ENCODE measurements at regions not wholly inside any gene's neighbourhood (a gene's known extent, or its start where the extent isn't known, plus 50 kb on each side); places are given as distances from the start of the nearest gene placed in this dataset.

DNA sequence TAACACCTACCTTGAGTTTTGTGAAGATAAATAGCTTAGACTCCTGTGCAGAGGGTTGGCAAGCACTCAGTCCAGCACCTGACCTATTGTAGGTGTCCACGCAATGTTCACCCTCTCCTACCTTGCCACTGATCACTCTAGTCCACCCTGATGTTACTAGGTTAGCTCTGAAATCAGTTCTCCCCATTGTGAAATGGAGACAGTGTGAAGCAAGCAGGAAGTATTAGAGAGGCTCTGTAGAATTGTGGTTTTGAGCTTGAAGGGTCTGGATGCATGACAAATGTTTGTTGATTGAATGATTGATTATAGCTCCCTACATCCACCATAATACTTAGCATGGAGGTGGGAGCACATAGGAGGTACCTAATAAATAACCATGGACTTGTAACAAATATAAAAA, 199.7 kb downstream of the RPLP1 start:
- TF ChIP-seq, protein P1, sequence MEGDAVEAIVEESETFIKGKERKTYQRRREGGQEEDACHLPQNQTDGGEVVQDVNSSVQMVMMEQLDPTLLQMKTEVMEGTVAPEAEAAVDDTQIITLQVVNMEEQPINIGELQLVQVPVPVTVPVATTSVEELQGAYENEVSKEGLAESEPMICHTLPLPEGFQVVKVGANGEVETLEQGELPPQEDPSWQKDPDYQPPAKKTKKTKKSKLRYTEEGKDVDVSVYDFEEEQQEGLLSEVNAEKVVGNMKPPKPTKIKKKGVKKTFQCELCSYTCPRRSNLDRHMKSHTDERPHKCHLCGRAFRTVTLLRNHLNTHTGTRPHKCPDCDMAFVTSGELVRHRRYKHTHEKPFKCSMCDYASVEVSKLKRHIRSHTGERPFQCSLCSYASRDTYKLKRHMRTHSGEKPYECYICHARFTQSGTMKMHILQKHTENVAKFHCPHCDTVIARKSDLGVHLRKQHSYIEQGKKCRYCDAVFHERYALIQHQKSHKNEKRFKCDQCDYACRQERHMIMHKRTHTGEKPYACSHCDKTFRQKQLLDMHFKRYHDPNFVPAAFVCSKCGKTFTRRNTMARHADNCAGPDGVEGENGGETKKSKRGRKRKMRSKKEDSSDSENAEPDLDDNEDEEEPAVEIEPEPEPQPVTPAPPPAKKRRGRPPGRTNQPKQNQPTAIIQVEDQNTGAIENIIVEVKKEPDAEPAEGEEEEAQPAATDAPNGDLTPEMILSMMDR (IDR thresholded peaks at IDR 0.05; ENCODE audit: insufficient read depth, low read length, missing control alignments) = no peak
- no peak for DNase-seq (ENCODE audit: low read depth, low spot score)
- ChIA-PET POLR2A (no interaction called here), CTCF (no interaction called here)
- no peak overlapping the region for H3K4me3 ChIP-seq (ENCODE audit: low read depth, low read length)

DNA sequence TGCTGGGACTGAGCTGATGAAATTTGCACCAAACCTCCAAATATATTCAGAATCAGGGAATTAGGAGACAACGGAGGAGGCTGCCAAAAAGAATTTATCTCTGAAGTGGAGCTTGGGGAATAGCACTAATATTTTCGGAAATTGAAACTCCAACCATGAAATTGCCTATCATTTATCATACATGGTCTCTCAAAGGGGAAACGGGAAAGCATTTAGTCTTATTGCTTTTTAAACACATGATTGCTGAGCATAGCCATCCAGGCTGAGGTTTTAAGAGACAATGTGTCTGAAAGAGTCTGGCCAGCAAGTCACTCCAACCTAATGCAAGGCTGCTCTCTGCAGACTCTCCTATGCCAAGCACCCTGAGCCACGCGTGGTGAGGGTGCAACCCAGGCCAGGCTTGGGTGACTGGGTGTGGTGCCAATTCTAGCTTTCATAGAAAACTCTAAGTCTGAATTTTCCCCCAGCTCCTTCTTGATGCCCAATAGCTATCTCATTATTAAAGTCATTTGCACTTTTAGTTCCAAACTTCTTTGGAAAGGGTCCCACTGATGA, 200.2 kb downstream of the RPLP1 start:
- DNase-seq (ENCODE audit: low read depth, low spot score) = no peak
- CTCF ChIA-PET = no interaction called here
- POLR2A ChIA-PET = no interaction called here
- TF ChIP-seq, protein P1 (IDR thresholded peaks at IDR 0.05; ENCODE audit: insufficient read depth, low read length, missing control alignments) = no peak
- no peak overlapping the region for H3K4me3 ChIP-seq (ENCODE audit: low read depth, low read length)

DNA sequence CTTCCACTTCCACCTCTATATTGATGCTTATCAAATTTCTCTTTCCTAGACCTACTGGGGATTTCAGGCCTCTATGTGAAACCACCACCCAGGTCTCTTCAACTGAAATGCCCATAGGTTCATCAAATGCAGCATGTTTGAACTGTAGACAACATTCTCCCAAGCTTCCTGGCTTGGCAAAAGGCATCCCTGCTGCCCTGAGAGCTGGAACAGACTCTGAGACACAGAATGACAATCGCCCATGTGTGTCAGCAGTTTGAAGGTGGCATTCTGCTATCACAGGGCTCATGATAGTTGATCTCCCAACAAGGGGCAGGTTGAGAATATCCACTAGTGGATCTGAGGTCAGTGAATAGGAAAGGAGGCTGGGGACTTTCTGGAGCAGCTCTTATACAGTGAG, 200.7 kb downstream of the RPLP1 start:
- TF ChIP-seq, protein P1 (IDR thresholded peaks at IDR 0.05; ENCODE audit: insufficient read depth, low read length, missing control alignments) = no peak
- CTCF ChIA-PET = no interaction called here
- no peak for DNase-seq (ENCODE audit: low read depth, low spot score)
- POLR2A ChIA-PET = no interaction called here
- no peak overlapping the region for H3K4me3 ChIP-seq (ENCODE audit: low read depth, low read length)

DNA sequence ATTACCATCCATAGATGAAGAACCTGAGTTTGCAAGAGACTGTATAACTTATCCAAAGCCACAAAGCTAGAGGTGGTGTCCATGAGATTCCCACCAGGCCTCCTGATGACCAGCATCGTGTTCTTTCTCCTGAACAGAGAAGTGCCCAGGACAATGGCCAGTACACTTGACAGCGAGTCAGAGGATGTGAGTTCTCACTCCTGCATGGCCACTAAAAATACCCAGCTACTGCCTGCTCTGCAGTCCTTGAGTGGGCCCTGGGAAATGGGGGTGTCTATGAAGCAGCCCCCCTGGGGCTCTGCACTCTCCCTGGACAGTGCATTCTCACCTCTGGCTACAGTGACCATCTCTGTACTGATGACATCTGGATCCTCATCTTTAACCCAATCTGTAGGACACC, 201.2 kb downstream of the RPLP1 start:
- TF ChIP-seq, protein P1 (IDR thresholded peaks at IDR 0.05; ENCODE audit: insufficient read depth, low read length, missing control alignments) = no peak
- POLR2A ChIA-PET = no interaction called here
- DNase-seq (ENCODE audit: low read depth, low spot score) = no peak
- no peak overlapping the region for H3K4me3 ChIP-seq (ENCODE audit: low read depth, low read length)
- CTCF ChIA-PET = no interaction called here

DNA sequence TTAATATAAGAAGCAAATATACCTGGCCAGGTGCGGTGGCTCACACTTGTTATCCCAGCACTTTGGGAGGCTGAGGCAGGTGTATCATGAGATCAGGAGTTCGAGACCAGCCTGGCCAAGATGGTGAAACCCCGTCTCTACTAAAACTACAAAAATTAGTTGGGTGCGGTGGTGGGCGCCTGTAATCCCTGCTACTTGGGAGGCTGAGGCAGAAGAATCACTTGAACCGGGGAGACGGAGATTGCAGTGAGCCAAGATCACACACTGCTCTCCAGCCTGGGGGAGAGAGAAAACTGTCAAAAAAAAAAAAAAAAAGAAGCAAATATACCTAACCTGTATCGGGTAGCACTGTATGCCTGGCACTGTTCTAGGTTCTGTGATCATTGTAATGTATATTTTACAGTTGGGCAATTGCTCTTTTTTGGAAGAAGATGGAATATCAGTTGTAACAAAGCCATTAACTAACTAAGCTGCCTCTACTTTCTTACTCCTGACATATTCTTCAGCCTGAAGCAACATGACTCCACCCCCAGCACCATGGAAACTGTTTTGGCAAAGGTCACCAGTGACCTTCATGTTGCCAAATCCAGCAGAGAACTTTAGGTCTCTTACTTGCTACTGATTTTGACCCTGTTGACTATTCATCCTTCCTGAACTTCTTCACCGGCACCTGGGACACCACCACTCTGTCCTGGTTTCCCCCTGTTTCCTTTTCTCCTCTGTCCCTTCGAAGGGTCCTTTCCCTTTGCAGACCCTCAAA, 203.8 kb downstream of the RPLP1 start:
- TF ChIP-seq, protein P1 (IDR thresholded peaks at IDR 0.05; ENCODE audit: insufficient read depth, low read length, missing control alignments) = no peak
- H3K4me3 ChIP-seq (ENCODE audit: low read depth, low read length) = no peak overlapping the region
- CTCF ChIA-PET = no interaction called here
- POLR2A ChIA-PET = no interaction called here
- DNase-seq (ENCODE audit: low read depth, low spot score) = no peak

DNA sequence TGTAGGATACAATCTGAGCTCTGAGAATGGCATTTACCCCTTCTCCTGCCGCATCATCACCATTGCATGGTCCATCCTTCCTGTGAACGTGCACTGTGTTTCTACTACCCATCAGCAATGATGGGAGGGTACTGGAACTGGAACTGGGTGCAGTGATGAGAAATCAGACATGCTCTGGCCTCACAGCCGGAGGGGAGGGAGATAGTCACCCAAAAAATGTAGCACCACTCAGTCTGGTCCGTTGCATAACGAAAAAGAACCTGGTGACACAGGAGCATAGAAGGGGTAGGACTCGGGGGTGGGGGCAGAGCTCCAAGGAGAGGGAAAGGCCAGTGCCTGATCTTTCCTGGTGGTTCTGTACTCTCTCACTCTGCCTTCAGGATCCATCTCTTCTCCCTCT, 205.0 kb downstream of the RPLP1 start:
- CTCF ChIA-PET = interaction anchor here (1.2 kb wide), 1 partner anchor 9 kb away, joined by 3 read pairs; no protein-coding TSS in a partner anchor
- DNase-seq (ENCODE audit: low read depth, low spot score) = no peak
- H3K4me3 ChIP-seq (ENCODE audit: low read depth, low read length) = no peak overlapping the region
- TF ChIP-seq, protein P1 (IDR thresholded peaks at IDR 0.05; ENCODE audit: insufficient read depth, low read length, missing control alignments) = no peak
- POLR2A ChIA-PET = no interaction called here
